ENCODE measurements at regions not wholly inside any gene's neighbourhood (a gene's known extent, or its start where the extent isn't known, plus 50 kb on each side); places are given as distances from the start of the nearest gene placed in this dataset.

DNA sequence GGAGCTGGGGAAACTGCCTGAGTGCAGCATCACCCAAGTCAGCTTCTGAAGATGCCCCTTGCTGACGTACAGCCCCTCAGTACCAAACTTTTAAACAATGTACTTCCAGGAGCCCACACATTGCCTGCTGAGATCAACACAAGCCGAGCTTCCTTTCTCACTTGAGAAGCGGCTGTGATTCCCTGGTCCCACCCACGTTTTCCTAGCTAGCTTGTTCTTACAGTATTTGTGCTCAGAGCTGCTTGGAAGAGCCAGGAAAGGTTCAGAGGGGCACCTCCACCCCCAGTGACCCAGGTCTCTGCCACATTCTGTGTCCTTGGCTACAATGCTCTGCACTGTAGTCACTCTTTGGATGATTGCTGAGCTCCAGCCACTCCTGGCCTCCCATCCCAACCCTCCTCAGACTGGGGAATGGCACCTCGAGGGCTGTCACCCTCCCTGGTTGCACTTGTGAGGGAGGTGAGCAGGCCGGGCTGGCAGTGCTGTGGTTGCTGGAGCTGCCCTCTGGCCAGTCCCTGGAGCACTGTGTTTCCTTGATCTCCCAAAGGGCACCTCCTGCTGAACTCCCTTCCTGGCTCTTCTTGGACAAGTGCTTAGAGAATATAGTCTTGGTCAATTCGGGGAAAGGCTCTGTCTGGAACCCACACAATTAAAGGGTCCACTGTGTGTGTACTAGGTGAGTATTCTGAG, 355.1 kb downstream of the AJAP1 start:
- no peak for DNase-seq (ENCODE audit: low spot score)

DNA sequence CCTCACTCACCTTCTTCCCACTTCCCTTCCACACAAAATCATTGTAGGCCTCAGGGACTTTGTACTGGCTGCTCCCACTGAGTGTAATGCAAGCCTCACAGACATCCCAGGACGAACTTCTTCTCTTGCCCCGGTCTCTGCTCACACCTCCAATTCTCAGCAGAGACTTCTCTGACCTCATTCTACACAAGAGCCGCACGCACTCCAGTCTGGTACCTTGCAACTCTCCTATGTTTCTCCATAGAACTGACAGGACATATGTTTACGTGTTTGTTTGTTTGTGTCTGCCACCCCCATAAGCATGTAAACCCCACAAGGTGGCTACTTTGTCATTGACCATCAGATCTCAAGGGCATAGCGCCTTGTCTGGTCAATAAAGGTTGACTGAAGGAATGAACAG, 350.8 kb downstream of the AJAP1 start:
- no peak for DNase-seq (ENCODE audit: low spot score)

DNA sequence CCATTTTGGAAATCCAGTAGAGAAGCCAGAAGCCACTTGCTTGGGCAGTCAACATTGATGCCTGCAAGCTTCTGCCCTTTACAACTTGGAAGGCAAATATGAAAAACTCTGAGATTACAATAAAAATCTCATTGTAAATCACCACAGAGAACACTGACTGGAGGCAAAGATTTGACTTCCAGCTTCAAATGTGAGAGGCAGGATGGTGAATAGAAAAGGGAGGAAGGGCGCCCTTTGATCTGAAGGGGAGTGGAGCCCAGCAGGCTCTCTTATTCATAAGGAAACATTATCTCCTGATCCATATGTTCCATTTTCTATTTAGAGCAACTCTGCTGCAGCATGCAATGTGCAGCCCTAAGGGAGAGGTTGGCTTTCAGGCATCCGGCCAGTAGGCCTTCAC, 348.3 kb downstream of the AJAP1 start:
- DNase-seq (ENCODE audit: low spot score) = no peak

DNA sequence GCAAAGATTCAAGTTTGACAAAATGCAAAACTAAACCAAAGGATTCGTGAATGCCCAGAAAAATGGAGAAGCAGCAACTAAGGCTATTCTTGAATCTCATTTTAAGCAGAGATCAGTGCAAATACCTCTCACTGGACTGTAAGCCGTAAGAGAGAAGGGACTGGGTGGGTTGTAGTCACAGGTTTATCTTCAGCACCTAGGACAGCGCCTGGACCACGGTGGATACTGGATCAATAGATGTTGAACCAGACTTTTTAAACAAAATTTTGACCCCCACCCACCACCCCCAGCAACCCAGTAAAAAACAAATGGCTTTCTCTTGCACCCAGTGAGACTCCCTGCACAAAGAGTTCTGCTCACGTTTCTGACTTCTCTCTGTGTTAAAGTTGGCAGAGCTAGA, 347.1 kb downstream of the AJAP1 start:
- no peak for DNase-seq (ENCODE audit: low spot score)

DNA sequence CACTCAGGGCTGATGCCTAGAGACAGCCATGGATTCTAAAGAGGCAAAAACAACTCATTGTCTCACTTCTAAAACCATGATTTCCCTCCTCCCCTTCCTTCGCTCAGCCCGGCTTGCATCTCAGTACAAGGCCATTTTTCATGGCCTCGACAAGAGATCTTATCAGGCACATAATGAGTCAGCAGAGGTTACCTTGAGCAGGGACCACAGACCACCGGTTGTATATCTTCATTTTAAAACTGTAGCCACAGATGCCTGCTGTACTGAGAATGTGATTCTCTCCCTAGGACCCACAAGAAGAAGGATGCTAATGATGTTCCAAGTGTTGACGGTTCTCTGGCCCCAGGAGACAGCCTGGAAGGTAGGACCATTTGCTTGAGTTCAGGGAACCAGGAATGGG, 331.9 kb downstream of the AJAP1 start:
- peak; percentile 1 for DNase-seq (ENCODE audit: low spot score)

DNA sequence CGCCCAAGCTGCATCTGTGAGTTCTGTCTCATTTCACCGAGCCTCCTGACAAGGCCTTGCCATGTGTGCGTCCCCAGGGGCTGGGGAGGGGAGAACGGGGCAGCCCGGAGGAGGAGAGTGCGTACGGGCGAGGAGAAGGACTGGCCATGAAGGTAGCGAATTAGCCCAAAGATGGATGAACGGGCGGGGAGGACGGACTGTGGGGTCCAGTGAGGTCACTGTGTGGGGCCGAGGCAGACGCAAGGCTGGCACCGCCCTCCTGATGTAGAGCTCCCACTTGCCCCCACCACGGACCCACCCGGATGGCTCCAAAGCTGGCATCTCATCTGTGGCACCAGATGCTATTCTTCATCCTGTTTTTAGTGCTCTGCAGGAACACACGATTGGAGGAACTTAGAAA, 330.4 kb downstream of the AJAP1 start:
- DNase-seq (ENCODE audit: low spot score) = no peak

DNA sequence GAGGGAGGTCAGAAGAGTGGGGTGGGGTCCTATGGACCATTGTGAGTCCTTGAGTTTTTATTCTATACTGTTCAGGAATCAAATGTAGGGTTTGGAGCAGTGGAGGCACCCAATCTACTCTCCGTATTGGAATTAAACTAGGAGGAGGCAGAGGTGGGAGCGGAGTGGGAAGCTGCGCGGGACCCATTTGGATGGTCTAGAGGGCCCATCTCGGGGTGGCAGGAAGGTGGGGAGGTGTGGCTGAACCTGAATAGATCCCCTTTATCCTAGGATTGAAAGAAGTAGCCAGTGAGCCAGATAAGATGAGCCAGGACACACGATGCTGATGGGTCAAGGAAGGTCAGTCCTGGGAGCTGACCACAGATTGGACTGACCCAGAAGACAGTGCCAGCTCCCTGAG, 325.8 kb downstream of the AJAP1 start:
- DNase-seq (ENCODE audit: low spot score) = no peak

DNA sequence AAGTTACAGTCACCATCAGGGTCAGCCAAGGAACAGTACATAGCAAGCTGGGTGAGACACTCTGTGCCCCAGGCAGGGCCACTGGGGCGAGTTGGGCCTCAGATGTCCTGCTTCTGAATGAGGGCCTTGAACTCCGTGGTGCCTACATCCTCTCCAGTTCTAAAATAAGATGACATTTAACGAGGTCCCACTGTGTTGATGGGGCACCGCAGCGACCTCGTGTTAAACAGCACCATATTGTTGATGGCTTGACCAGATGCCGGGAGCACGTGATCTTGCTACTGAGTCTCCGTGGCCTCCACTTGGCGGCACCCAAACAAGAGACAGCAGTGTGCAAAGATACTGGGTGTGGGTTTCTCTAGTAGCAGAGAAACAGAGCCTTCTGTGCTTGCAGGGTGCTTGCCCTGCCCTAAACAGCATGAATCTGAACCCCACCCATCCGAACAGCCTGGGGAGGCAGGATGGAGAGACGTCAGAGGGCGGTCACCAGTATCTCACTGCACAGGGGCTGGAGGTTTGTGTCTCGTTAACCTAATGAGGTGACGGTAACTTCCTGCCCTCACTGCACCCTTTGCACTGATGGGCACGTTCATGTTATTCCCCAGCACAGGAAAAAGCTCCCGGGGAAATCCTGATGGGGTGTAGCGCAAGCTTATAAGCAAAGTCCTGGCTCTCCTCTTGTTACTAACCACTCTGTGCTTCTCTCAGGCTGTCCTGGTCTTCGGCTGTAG, 324.4 kb downstream of the AJAP1 start:
- DNase-seq (ENCODE audit: low spot score) = no peak

DNA sequence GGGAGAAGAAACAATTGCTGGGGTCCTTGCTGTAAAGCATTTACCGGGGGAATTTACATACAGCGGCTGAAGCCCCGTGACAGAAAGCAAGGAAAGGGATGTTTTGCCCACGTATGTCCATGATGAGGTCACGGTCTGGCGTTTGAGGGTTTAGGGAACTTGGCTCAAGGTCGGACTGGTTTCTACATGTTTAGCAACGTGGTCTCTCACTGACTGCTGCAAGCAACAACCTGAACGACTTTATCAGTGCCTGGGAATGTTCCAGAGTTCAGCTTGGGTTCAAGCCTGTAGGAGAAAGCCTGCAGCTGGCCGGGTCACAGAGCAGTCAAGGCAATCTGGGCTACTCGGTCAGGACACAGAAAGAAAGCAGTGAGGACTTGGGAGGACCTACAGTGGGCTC, 323.3 kb downstream of the AJAP1 start:
- no peak for DNase-seq (ENCODE audit: low spot score)

DNA sequence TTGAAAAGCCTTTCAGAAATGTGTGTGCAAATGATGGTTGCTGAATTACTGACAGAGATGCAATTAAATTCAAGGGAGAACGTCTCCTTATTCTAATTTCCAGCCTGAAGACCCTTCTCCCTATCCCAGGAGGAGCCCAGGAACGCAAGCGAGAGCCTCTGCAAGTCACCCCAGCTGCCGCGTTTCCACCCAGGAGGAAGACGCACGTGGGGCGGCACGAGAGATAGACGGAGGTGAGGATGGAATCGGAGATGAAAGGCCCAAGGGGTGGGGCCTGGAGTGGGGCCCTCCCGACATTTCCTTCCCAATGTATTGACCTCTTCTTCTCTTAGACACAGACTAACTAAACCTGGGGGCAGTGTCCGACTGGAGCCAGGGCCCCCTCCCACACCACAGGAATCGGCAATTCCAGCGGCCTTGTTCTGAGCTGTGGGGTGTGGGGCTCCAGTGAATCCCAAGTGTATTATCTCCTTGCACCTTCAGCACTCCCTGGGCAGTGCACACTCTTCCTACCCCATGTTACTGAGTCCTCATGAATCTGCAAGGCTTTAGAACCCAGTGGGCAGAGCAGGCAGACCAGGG, 322.5 kb downstream of the AJAP1 start:
- DNase-seq (ENCODE audit: low spot score) = no peak

DNA sequence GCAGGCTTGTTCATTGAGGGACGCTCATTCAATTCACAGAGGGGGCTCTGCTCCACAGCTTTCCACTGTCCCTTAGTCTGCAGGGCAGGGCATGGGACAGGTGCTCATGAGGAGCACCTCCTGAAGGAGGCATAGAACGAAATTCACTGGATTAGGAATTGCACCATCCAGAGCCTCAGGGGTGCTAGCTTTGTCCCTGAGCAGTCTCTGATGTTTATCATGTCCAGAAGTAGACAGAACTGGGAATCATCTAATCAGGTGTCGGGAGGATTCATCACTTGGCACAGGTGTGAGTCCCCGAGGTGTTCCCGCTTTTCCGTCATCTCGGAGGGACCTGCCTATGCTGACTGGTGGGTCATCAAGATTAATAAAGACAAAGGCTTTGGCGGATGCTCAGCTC, 321.4 kb downstream of the AJAP1 start:
- DNase-seq (ENCODE audit: low spot score) = no peak

DNA sequence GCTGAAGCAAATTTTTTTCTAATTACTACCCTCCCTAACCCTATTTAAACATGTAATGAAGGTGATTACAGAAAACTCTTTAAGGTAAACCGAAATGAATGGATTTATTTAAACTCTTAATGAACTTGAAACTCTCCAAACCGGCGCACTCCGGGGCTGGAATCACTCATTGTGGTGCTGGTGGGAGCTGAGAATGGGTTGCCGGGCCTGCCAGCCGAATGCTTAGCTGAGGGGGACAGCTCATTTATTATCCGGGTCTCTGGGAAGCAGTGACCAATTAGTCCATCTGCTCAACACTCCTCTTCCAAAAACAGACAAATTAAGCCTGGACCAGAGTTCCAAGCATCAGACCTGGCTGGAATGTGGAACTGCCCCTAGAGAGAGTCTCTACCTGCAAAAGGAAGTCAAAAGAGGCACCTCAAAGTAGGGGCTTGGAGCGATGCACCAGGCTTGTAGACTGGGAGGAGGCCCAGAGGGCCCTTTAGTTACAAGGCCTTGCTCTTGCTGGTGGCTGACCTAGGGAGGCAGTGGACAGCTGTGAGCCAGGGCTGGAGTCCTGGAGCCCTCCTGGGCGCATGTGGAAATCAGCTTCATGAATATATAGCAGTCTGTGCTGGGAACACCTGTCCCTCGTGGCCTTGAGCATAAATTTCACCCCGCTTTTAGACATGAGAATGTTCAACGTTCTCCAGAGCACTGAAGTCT, 320.7 kb downstream of the AJAP1 start:
- DNase-seq (ENCODE audit: low spot score) = no peak

DNA sequence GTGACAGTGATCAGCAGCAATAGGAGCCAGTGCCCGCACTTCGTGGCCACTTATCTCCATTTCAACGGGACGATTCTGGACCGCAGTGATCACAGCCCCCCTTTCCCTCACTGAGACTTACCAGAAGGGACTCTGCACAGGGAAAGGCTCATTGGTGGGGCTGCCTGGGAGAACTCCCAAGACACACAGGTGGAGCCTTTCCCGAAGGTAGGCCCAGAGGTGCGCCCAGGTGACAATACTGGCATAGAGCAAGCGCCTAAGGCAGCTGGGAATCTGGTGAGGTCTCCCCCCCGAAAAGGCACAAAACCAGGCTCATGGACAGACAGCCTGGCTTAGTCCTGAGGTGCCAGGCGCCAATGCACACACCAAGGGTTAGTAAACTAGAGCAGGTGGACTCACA, 318.9 kb downstream of the AJAP1 start:
- no peak for DNase-seq (ENCODE audit: low spot score)

DNA sequence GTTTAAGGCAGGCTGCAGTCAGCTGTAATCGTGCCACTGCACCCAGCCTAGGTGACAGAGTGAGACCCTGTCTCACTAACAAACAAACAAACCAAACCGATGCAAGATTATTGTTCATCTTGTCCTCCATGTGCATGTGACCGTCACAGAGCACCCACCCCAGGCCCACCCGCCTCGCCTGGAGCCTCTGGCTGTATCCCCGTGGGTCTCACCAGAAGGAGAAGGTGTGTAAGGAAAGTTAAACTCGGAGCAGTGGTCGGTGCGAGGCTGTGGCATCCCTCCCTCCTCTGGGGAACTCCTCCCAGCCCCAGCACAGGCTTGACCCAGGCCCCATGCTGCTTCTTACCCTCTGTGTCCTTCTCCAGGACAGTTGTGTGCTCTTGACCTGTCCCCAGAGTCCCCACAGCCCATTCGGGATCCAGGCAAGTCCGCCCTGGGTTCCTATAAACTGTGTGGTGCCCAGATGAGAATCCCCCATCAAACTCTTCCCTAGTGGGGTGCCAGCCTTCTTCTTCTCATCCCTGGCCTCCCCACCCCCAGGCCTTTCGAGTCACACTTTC, 318.4 kb downstream of the AJAP1 start:
- no peak for DNase-seq (ENCODE audit: low spot score)

DNA sequence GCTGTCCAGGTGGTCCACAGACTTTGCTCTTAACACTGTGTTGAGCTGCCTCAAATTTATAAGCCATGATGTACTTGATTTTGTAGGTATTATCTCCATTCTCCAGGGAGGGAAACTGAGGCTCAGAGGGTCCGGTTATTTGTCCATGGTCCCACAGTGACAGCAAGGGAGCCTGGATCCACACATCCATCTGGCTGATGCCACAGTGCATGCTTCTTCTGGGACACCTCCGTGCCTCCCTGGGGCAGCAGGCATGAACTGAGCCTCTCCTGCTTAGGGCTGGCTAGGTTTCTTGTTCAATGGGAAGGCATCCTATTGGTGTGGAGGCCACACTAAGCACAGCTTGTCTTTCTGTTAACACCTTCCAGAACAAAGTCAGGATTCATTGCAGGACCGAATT, 317.3 kb downstream of the AJAP1 start:
- DNase-seq (ENCODE audit: low spot score) = no peak

DNA sequence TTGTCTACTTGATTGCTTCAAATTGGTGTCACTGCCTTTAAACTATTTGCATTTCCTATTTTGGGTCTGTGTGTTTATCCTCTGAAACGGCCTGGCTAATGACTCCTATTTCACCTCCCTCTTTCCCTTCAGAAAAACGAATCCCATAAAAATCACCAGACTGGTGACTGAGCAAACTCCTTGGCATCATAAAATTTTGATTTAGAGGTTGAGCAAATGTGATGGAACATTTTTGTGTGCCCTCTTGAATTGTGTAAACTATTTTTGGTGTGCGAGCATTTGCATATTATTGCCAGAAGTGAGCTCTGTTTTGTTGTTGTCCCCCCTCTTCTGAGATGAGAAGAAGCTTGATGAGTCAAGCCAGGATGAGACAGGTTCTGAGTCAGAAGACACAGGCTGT, 316.1 kb downstream of the AJAP1 start:
- DNase-seq (ENCODE audit: low spot score) = no peak

DNA sequence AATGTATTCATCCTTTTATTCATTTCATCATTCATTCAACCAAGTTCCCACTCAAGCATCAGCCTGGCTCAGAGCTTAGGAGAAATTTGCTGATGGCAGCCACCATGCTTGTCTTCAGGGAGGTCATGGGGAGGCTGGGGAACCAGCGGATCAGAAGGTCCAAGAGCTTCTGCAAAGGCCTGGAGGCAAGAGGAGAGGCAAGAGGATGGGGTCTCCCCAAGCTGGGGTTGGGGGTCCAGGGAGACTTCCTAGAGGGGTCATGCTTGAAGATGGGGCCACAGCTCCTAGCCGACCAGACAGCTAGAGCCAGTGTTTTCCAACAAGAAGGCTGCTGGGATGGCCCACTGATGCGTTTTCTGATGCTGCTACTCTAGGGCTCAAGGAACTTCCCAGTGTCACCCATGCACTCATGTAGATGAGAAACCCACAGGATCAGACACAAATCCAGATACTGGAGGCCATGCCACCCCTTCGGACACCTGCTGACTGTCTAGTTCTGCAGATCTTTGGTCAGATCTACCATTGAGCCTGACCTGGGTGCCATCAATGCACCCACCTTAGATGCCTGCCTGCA, 315.2 kb downstream of the AJAP1 start:
- no peak for DNase-seq (ENCODE audit: low spot score)

DNA sequence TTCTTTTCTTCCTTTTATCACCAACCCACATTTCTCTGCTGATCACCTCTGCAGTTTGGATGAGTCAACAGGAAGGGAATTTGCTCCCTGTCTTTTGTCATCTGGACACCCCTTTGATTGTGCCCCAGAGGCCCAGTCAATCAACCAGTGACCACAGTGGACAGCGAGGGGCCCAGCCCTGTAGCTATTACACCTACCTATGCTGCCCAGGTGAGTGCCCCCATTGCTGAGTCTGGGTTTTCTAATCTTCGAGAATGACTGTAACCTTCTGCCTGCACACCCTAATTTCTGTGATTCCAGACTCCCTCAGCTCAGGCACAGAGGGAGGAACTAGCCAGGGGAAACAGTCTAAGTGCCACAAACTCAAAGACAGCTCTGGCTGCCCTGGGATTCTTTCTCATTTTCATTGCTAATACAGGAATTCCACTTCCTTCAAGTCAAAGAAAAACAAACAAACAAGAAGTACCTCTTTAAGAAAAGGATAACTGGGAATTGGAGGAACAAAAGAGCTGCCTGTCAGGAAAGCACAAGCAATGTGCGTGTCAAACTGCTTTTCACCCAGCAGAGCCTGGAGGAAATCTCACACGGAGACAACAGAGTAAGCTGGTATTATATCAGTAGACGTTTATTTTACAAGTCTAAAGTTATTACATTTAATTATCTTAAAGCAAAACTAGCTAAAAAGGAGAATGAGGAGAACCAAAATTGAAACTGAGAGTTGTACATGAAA, 311.1 kb downstream of the AJAP1 start:
- DNase-seq (ENCODE audit: low spot score) = no peak

DNA sequence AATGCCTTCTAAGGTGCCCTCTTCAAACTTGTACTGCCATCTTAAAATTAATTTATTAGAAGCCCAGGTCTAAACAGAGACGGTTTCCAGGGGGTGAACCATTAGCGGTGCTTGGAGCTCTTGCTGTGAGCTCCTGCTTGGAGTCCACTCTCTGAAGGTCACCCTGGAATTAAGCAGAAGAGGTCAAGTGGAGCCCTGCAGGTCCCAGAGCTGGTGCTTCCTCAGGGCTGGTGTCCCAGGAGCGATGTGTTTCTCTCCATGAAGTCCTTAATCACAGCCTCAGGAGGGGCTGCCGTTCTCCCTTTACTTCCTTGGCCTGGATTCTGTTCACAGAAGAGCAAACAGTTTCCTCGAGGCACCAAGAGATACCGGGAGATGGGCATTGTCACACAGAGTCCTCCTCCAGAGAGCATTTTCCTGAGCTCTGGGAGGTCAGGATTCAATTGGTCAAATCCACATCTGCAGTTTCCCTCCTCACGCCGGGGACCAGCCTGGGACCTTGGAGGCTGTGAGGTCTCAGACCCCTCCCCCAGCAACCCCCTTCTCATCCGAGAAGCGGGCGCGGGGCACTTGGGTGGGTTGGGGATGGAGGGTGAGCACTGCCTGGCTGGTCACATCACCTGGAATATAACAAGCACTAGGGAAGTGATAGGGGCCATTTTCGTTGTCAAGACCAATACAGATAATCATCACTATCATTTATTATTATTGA, 310.4 kb downstream of the AJAP1 start:
- DNase-seq (ENCODE audit: low spot score) = no peak

DNA sequence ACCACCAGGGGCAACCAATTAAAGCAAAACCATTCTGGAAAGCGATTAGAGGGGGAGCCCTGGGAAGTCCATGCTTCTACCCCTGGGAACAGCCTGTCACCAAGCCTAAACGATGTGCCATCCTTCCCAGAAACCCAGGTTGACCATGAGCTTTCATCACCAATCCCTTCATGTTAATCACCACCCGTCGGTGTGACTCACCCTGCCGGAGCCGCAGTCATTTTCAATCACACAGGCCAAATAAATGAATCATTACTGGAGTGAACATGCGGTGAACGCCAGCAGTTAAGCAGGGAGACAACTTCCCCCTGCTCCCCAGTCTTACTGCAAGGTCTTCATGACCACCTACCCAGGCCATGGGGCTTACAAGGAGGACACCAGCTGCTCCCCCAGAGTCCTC, 308.8 kb downstream of the AJAP1 start:
- DNase-seq (ENCODE audit: low spot score) = no peak

DNA sequence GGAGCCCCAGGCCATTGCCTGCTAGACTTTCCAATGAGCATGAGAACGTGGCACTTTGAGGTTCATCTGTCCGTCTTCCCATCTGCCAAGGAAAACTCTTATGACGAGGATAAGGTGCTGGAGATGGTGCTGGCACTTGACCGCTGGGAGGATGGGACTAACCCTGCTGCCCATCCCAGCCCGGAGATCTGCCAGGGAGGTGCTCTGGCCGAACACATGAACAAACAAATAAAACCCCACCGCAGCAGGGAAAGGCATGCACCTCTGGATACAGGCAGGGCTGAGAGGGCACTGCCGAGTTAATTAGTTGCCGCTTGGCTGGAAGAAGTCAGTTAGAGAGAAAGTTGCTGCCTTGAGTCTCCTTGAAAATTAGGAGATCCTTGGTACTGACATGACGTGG, 308.4 kb downstream of the AJAP1 start:
- DNase-seq (ENCODE audit: low spot score) = no peak

Measured in activated CD4-positive, alpha-beta T cell treated with anti-CD3 and anti-CD28 coated beads, Interleukin-2, Interleukin-4, amounts not matched to agents 100 ng/mL and 50 ng/mL, durations not matched to agents 16 hours and 8 hours (primary cell).